ENCODE measurements at regions not wholly inside any gene's neighbourhood (a gene's known extent, or its start where the extent isn't known, plus 50 kb on each side); places are given as distances from the start of the nearest gene placed in this dataset.

DNA sequence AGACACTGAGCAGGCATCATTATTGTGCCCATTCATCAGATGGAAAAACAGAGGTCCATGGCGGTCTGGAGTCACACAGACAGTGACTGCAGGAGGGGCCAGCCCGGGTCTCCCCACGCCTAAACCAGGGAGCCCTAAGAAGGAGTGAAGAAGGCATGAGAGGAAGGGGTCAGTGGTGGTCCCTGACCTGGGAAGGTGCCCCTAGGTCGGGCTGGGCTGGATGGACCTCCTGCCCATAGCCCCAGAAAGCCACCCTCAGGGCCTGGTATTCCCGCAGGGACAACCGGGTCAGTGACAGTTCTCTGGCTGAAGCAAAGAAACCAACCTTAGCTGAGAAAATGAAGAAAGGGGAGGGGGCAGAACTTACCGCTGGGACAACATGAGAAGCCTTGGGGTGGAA is 163.4 kb upstream of the C1orf174 start:
- TF ChIP-seq POLR2AphosphoS5 (IDR thresholded peaks at IDR 0.05; ENCODE audit: borderline replicate concordance, low read depth, low read length) (no peak), EZH2 (IDR thresholded peaks at IDR 0.05) (no peak)
